ENCODE measurements at regions not wholly inside any gene's neighbourhood (a gene's known extent, or its start where the extent isn't known, plus 50 kb on each side); places are given as distances from the start of the nearest gene placed in this dataset.

- DNase-seq (ENCODE audit: low read depth, low spot score), result no peak
Observed at GRCh38 chr4:79087071-79087470, 147.8 kb upstream of the PAQR3 start.

GRCh38 chr4:79083406-79084010 is 144.3 kb upstream of the PAQR3 start:
- DNase-seq (ENCODE audit: low read depth, low spot score), result no peak

GRCh38 chr4:79082997-79083396 is 143.8 kb upstream of the PAQR3 start:
- DNase-seq (ENCODE audit: low read depth, low spot score), result no peak

- DNase-seq (ENCODE audit: low read depth, low spot score), result no peak
Observed at GRCh38 chr4:79081973-79082372, 142.7 kb upstream of the PAQR3 start.

GRCh38 chr4:79078339-79078738 is 139.1 kb upstream of the PAQR3 start:
- DNase-seq (ENCODE audit: low read depth, low spot score), result no peak

- no peak for DNase-seq (ENCODE audit: low read depth, low spot score)
Observed at GRCh38 chr4:79074040-79074439, 134.8 kb upstream of the PAQR3 start.

- DNase-seq (ENCODE audit: low read depth, low spot score), result no peak
Observed at GRCh38 chr4:79073471-79073870, 134.2 kb upstream of the PAQR3 start.

- no peak for DNase-seq (ENCODE audit: low read depth, low spot score)
Observed at GRCh38 chr4:79065262-79065661, 126.0 kb upstream of the PAQR3 start.

GRCh38 chr4:79064806-79065205 is 125.6 kb upstream of the PAQR3 start:
- DNase-seq (ENCODE audit: low read depth, low spot score), result no peak

GRCh38 chr4:79059631-79060399 is 120.6 kb upstream of the PAQR3 start:
- DNase-seq (ENCODE audit: low read depth, low spot score), result no peak

GRCh38 chr4:79057772-79058171 is 118.5 kb upstream of the PAQR3 start:
- no peak for DNase-seq (ENCODE audit: low read depth, low spot score)

GRCh38 chr4:79053754-79054153 is 114.5 kb upstream of the PAQR3 start:
- no peak for DNase-seq (ENCODE audit: low read depth, low spot score)

GRCh38 chr4:79050541-79050880 is 111.3 kb upstream of the PAQR3 start:
- no peak for DNase-seq (ENCODE audit: low read depth, low spot score)

GRCh38 chr4:79049840-79050540 is 110.8 kb upstream of the PAQR3 start:
- DNase-seq (ENCODE audit: low read depth, low spot score), result no peak

- no peak for DNase-seq (ENCODE audit: low read depth, low spot score)
Observed at GRCh38 chr4:79048878-79049277, 109.6 kb upstream of the PAQR3 start.

GRCh38 chr4:79047316-79047715 is 108.1 kb upstream of the PAQR3 start:
- no peak for DNase-seq (ENCODE audit: low read depth, low spot score)

- no peak for DNase-seq (ENCODE audit: low read depth, low spot score)
Observed at GRCh38 chr4:79046016-79046592, 106.9 kb upstream of the PAQR3 start.

GRCh38 chr4:79044141-79044659 is 105.0 kb upstream of the PAQR3 start:
- DNase-seq (ENCODE audit: low read depth, low spot score), result no peak

GRCh38 chr4:79043138-79043537 is 103.9 kb upstream of the PAQR3 start:
- no peak for DNase-seq (ENCODE audit: low read depth, low spot score)

GRCh38 chr4:79042079-79042674 is 102.9 kb upstream of the PAQR3 start:
- no peak for DNase-seq (ENCODE audit: low read depth, low spot score)

- DNase-seq (ENCODE audit: low read depth, low spot score), result no peak
Observed at GRCh38 chr4:79034544-79034943, 95.3 kb upstream of the PAQR3 start.

GRCh38 chr4:79030973-79031372 is 91.7 kb upstream of the PAQR3 start:
- DNase-seq (ENCODE audit: low read depth, low spot score), result no peak
